ENCODE measurements at regions not wholly inside any gene's neighbourhood (a gene's known extent, or its start where the extent isn't known, plus 50 kb on each side); places are given as distances from the start of the nearest gene placed in this dataset.
"Not testable (repeated sequence)": the region's sequence is repeated elsewhere in the genome, so short reads cannot be mapped to it uniquely, and the experiment has no call there.

DNA sequence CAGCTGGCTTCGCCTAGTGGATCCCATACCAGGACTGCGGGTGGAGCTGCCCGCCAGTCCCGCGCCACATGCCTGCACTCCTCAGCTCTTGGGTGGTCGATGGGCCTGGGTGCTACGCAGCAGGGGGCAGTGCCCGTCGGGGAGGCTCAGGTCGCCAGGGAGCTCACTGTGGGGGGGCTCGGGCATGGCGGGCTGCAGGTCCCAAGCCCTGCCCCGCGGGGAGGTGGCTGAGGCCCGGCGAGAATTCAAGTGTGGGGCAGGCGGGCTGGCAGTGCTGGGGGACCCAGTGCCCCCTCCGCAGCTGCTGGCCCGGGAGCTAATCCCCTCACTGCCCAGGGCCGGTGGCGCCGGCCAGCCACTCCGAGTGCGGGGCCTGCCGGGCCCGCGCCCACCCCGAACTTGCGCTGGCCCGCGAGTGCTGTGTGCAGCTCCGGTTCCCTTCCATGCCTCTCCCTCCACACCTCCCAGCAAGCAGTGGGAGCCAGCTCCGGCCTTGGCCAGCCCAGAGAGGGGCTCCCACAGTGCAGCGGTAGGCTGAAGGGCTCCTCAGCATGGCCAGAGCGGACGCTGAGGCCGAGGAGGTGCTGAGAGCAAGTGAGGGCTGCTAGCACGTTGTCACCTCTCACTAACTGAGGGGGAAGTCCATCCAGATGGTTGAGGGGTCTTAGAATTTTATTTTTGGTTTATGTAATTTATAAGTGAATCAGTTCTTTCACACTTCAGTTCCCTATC lies 85.2 kb upstream of the HMCN1 start (continued):
- TF ChIP-seq, protein P1, sequence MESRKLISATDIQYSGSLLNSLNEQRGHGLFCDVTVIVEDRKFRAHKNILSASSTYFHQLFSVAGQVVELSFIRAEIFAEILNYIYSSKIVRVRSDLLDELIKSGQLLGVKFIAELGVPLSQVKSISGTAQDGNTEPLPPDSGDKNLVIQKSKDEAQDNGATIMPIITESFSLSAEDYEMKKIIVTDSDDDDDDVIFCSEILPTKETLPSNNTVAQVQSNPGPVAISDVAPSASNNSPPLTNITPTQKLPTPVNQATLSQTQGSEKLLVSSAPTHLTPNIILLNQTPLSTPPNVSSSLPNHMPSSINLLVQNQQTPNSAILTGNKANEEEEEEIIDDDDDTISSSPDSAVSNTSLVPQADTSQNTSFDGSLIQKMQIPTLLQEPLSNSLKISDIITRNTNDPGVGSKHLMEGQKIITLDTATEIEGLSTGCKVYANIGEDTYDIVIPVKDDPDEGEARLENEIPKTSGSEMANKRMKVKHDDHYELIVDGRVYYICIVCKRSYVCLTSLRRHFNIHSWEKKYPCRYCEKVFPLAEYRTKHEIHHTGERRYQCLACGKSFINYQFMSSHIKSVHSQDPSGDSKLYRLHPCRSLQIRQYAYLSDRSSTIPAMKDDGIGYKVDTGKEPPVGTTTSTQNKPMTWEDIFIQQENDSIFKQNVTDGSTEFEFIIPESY (IDR thresholded peaks at IDR 0.05; ENCODE audit: borderline replicate concordance, low read depth): no peak

DNA sequence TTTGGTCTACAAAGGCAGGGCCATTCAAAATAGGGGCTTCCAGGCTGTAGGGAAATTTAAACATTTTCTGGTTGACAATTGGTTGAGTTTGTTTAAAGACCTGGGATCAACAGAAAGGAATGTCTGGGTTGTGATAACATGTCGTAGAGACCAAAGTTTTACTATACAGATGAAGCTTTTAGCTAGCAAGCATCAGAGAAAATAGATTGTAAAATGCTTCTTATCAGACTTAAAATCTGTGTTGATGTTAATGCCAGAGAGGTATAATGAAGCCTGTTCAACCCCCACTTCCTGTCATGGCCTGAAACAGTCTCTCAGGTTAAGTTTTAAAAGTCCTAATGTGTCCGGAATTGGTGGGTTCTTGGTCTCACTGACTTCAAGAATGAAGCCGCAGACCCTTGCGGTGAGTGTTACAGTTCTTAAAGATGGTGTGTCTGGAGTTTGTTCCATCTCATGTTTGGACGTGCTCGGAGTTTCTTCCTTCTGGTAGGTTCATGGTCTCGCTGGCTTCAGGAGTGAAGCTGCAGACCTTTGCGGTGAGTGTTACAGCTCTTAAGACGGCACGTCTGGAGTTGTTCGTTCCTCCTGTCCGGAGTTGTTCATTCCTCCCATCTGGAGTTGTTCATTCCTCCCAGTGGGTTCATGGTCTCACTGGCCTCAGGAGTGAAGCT lies 86.5 kb upstream of the HMCN1 start:
- H3K27me3 ChIP-seq (ENCODE audit: insufficient read depth); H3K9me2 ChIP-seq; H3K9me3 ChIP-seq; H3K36me3 ChIP-seq (replicated peaks in 1 of 2; ENCODE audit: control insufficient read depth in 1 of 2, insufficient read depth in 2 of 2, low read length in 1 of 2); H4K20me1 ChIP-seq (ENCODE audit: insufficient read depth); H3K4me3 ChIP-seq (ENCODE audit: low read depth in 2 of 2, low read length in 1 of 2); DNase-seq; POLR2A ChIA-PET; H3K9ac ChIP-seq; H3K79me2 ChIP-seq (ENCODE audit: insufficient read depth): not testable (repeated sequence)
- Histone ChIP-seq H3F3A (replicated peaks; ENCODE audit: insufficient read depth) (peaks cover 24% of the 10 kb centered on the region), H3K4me1 (ENCODE audit: control insufficient read depth in 1 of 2, insufficient read depth in 2 of 2, low read depth in 1 of 2, low read length in 1 of 2) (peaks cover 9 to 24% of the 10 kb centered on the region in 2 experiments; a peak in 3 of 4 replicates), H3K27ac (ENCODE audit: low read depth in 2 of 2, low read length in 1 of 2) (peak overlapping the region; percentile 85 to 95; a peak in 2 of 4 replicates), H3K4me2 (peak overlapping the region; percentile 12; the same call in 1 of the 2 replicates), H2AFZ (ENCODE audit: low read depth) (peak overlapping the region; percentile 36; the same call in 1 of the 2 replicates)
- 88% methylated on average over 12 of the region's 12 CpGs for WGBS (ENCODE audit: low lambda C conversion rate)
- CTCF ChIA-PET: interaction anchor here (2.3 kb wide), 1 partner anchor 22 kb away, joined by 7 read pairs; no protein-coding TSS in a partner anchor

DNA sequence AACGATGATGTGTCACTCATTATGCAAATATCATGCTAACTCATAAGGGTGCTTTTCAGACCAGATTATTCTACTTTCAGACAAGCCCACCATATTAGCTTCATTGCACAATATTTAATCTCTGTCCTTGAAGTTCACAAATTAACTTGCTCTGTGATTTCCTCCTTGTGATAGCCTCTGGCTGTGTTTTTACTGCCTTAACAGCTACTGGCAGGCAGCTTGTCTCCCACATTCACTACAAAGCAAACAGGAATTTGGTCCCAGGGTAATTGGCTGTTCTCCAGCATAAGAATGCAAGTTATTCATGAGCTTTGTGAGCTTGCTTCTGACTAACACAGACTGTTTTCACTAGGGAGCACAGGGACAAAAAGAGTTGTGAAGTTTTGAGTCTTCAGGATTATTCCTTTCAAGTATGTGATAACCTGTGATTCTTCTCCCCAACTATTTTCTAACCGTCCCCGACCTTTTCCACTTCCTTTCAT lies 87.9 kb upstream of the HMCN1 start:
- ChIA-PET CTCF (interaction anchor here (1.0 to 1.5 kb wide), 4 partner anchors 35 to 841 kb away, joined by 3 to 5 read pairs (median 3); no protein-coding TSS in a partner anchor), POLR2A (no interaction called here)
- H3K4me2 ChIP-seq: peak overlapping the region; percentile 41; the same call in 1 of the 2 replicates
- H3F3A ChIP-seq (replicated peaks; ENCODE audit: insufficient read depth): peaks cover 24% of the 10 kb centered on the region
- 4% methylated on average over 3 of the region's 3 CpGs for WGBS (ENCODE audit: low lambda C conversion rate)
- H3K4me3 ChIP-seq (ENCODE audit: low read depth in 2 of 2, low read length in 1 of 2): peak overlapping the region; percentile 33 to 36; a peak in 2 of 4 replicates
- peak overlapping the region; percentile 89 for H2AFZ ChIP-seq (ENCODE audit: low read depth)
- H3K9ac ChIP-seq: peak overlapping the region; percentile 55; the same call in 1 of the 2 replicates
- H3K27ac ChIP-seq (ENCODE audit: low read depth in 2 of 2, low read length in 1 of 2): peak overlapping the region; percentile 85 to 95
- H3K4me1 ChIP-seq (ENCODE audit: control insufficient read depth in 1 of 2, insufficient read depth in 2 of 2, low read depth in 1 of 2, low read length in 1 of 2): peaks cover 9 to 24% of the 10 kb centered on the region in 2 experiments; a peak in 3 of 4 replicates
- no peaks in the 10 kb centered on the region for H3K27me3 ChIP-seq (ENCODE audit: insufficient read depth)
- no peaks in the 10 kb centered on the region for H3K9me2 ChIP-seq
- H4K20me1 ChIP-seq (ENCODE audit: insufficient read depth): no peaks in the 10 kb centered on the region
- H3K9me3 ChIP-seq: no peaks in the 10 kb centered on the region
- no peaks in the 10 kb centered on the region for H3K79me2 ChIP-seq (ENCODE audit: insufficient read depth)
- peak; percentile 37 for DNase-seq
- H3K36me3 ChIP-seq (replicated peaks in 1 of 2; ENCODE audit: control insufficient read depth in 1 of 2, insufficient read depth in 2 of 2, low read length in 1 of 2): no peaks in the 10 kb centered on the region
- TF ChIP-seq RCOR1 (IDR thresholded peaks at IDR 0.05; ENCODE audit: low read length): no peak
- TF ChIP-seq, protein P2, sequence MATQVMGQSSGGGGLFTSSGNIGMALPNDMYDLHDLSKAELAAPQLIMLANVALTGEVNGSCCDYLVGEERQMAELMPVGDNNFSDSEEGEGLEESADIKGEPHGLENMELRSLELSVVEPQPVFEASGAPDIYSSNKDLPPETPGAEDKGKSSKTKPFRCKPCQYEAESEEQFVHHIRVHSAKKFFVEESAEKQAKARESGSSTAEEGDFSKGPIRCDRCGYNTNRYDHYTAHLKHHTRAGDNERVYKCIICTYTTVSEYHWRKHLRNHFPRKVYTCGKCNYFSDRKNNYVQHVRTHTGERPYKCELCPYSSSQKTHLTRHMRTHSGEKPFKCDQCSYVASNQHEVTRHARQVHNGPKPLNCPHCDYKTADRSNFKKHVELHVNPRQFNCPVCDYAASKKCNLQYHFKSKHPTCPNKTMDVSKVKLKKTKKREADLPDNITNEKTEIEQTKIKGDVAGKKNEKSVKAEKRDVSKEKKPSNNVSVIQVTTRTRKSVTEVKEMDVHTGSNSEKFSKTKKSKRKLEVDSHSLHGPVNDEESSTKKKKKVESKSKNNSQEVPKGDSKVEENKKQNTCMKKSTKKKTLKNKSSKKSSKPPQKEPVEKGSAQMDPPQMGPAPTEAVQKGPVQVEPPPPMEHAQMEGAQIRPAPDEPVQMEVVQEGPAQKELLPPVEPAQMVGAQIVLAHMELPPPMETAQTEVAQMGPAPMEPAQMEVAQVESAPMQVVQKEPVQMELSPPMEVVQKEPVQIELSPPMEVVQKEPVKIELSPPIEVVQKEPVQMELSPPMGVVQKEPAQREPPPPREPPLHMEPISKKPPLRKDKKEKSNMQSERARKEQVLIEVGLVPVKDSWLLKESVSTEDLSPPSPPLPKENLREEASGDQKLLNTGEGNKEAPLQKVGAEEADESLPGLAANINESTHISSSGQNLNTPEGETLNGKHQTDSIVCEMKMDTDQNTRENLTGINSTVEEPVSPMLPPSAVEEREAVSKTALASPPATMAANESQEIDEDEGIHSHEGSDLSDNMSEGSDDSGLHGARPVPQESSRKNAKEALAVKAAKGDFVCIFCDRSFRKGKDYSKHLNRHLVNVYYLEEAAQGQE (IDR thresholded peaks at IDR 0.05; ENCODE audit: low read depth, low read length): peak; percentile 21; the same call in 1 of the 2 replicates
- TF ChIP-seq RAD21 (IDR thresholded peaks at IDR 0.05; ENCODE audit: low read length): no peak
- TF ChIP-seq SIN3A (IDR thresholded peaks at IDR 0.05; ENCODE audit: borderline replicate concordance, low read depth, low read length): no peak
- peak; percentile 67 for TF ChIP-seq TCF12 (IDR thresholded peaks at IDR 0.05)
- TF ChIP-seq ELF1 (IDR thresholded peaks at IDR 0.05): no peak
- peak; percentile 50 for TF ChIP-seq JUND (IDR thresholded peaks at IDR 0.05)
- no peak for TF ChIP-seq FOXJ3 (CRISPR knock-in tag; IDR thresholded peaks at IDR 0.05)
- TF ChIP-seq MXI1 (IDR thresholded peaks at IDR 0.05; ENCODE audit: low read depth, low read length): no peak
- TF ChIP-seq NFIC (IDR thresholded peaks at IDR 0.05; ENCODE audit: borderline replicate concordance): peak; percentile 91
- no peak for TF ChIP-seq FOXM1 (IDR thresholded peaks at IDR 0.05; ENCODE audit: low read depth)
- 0 out of 2 replicates have a peak, but pooled peaks have one; percentile 4 for TF ChIP-seq MEF2A (IDR thresholded peaks at IDR 0.05; ENCODE audit: borderline replicate concordance, low read depth)
- TF ChIP-seq TAF1 (IDR thresholded peaks at IDR 0.05; ENCODE audit: borderline replicate concordance, low read depth, low read length): no peak
- TF ChIP-seq, protein P1 (IDR thresholded peaks at IDR 0.05; ENCODE audit: borderline replicate concordance, low read depth): no peak
- TF ChIP-seq, protein P3, sequence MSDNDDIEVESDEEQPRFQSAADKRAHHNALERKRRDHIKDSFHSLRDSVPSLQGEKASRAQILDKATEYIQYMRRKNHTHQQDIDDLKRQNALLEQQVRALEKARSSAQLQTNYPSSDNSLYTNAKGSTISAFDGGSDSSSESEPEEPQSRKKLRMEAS (IDR thresholded peaks at IDR 0.05; ENCODE audit: low read depth): peak; percentile 45; the same call in 1 of the 2 replicates
